GM12872 (cell line): ENCODE measurements at regions not wholly inside any gene's neighbourhood (a gene's known extent, or its start where the extent isn't known, plus 50 kb on each side); places are given as distances from the start of the nearest gene placed in this dataset.

ENCODE experiments used
- CTCF ChIP-seq: IDR thresholded peaks from 3 replicates; pipeline ENCODE4 v1.5.1; 2011; ENCODE audit warnings: low read depth, mild to moderate bottlenecking, low read length, moderate library complexity; ENCODE audit not compliant: insufficient read depth

GRCh38 chr3:170759511-170760173 lies 110.4 kb downstream of the RPL22L1 start:
- no peak for TF ChIP-seq CTCF

- no peak for TF ChIP-seq CTCF
Observed at GRCh38 chr3:170757038-170757437, 113.0 kb downstream of the RPL22L1 start.

GRCh38 chr3:170754311-170754693 lies 115.7 kb downstream of the RPL22L1 start:
- no peak for TF ChIP-seq CTCF

DNA sequence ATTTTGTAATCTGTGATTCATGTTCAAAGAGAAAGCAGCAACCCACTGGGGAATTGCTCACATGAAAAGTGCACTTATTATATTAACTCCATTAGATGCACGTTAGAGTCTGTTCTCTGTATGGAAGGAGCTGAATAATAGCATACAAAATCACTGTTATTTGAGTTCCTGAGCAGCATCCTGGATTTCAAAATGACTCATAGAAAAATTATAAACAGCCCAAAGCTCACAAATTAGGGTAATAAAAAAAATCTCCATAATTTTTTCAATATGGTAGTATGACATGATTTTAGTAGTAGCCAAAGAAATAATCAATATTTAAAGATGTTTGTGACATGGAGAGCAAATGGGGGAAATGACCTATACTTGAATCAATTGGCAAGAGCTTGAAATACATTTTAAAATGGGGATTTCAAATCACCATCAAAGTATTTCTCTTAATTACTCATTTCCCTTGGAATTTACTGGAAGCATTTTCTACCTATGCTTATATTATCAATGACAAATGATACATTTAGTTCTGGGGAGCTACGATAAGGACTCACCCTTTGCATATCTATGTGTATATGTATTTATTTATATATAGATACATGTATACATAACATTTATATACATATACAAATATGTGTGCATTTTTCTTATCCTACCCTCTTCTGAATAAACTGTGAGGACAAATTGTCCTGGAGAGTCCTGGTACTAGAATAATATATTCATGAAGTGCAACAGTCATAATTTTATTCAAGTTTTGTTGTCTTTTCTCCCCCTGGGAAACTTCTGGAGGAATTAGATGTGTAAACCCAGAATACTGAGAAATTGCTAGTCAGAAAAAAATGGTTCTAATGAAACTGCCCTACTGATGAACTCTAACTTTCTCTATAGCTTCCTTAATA lies 116.3 kb downstream of the RPL22L1 start:
- TF ChIP-seq CTCF: no peak

DNA sequence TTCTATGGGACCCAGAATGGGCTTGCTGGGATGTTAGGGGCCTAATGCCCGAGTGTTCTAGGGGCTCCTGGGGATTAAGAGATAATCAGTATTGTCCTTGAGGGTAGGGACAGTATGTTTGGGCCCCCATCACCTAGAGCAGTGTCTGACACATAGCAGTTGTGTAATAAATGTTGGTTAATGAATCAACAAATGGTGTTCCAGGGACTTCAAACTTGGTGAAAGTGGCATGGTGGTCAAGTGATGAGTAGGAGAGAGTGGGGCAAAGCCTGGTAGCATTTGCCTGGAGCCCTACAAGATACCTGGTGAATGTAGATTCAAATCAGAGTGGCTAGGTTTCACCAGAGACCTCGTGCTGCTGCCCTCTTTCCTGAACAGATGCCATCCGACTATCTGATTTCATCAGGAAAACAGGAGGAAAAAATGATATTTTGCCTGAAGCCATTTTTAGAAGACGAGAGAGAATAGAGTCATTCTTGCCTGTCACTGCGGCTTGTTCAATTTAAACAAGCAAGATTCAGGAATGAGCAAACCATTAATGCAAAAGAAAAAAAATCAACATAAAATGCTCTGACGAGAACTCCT lies 117.3 kb downstream of the RPL22L1 start:
- no peak for TF ChIP-seq CTCF

DNA sequence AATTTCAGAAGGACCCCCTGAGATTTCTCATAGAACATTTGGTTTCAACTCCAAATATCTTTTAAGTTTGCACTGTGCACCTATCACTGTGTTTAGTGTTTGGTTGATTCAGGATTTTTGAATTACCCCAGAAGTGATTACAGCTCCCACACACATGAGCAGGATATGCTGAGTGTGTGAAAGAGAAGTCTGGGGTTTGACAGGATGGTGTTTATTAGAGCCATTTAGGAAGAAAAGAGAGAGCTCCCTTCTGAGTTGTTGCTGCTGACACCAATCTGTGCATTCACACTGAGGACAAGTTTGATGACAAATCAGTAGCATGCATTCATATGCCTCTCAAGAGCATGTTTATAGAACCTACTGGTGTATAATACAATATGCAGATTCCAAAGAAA lies 118.1 kb downstream of the RPL22L1 start:
- no peak for TF ChIP-seq CTCF

DNA sequence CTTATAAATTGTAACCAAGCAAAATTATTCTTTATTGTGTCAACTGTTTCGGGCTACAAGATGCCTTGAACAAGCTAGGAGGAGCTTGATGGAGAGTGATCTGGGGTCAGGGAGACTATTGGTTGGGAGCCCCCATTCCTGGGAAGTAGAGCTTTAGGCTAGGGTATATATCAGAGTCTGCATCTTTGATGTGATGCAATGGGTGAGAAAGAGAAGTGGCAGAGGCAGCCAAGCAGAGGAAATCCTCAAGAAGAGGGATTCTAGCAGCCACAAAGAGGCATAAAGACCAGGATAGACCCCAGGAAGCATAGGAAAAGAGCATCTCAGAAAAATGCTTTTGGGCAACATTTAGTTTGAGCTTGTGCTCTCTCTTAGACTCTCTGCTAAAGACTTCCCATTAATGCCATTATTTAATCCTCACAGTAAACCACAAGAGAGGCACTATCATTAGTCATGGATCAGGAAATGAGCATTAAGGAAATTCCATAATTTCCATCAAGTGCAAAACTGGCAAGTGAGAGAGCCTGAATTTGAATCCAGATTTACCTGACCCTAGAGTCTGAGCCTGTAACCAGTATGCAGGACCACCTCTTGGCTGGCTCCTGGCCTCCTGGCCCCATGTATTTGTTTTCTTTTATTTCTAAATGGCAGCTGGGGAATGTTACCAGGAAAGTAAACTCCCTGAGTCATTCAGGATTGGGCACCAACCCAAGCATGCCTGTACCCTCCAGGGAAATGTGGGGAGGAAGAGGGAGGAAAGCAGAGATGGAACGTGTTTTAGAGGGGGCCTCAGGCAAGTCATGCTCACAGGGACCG lies 118.7 kb downstream of the RPL22L1 start:
- TF ChIP-seq CTCF: no peak
